Mucosa of descending colon (tissue), 3 donors: ENCODE measurements at regions not wholly inside any gene's neighbourhood (a gene's known extent, or its start where the extent isn't known, plus 50 kb on each side); places are given as distances from the start of the nearest gene placed in this dataset.

ENCODE experiments used
- ATAC-seq: fragments of 200-7000 bp; cut with Tn5 transposase; one replicate; pipeline ENCODE4 v1.9.1; 2020; ENCODE audit warnings: mild to moderate bottlenecking, moderate library complexity
- DNase-seq, 3 donors: peaks; one replicate each; pipeline ENCODE4 v3.0.0-alpha.2; 2020
- H3K36me3 ChIP-seq: fragments of 200-600 bp; one replicate; pipeline ENCODE4 v1.8.0; 2021; ENCODE audit warnings: low read depth, mild to moderate bottlenecking
- H3K4me1 ChIP-seq: fragments of 200-600 bp; one replicate; pipeline ENCODE4 v1.8.0; 2021; ENCODE audit warnings: low read depth, mild to moderate bottlenecking
- H3K4me3 ChIP-seq: fragments of 200-600 bp; one replicate; pipeline ENCODE4 v1.8.0; 2021; ENCODE audit warnings: mild to moderate bottlenecking
- H3K9me3 ChIP-seq: fragments of 200-600 bp; one replicate; pipeline ENCODE4 v1.8.0; 2021; ENCODE audit warnings: mild to moderate bottlenecking
- CTCF ChIP-seq: fragments of 200-600 bp; IDR thresholded peaks from one replicate; pipeline ENCODE4 v1.8.0; 2022; ENCODE audit warnings: antibody characterized with exemption, mild to moderate bottlenecking
- intact Hi-C, 2 donors: fragments of 100-400 bp; cut with DNase I in 1 of 2; cut with micrococcal nuclease in 1 of 2; formaldehyde crosslinking; loops; one replicate each; pipeline versions ENCODE4 v1.11.0 to v1.11.1; 2022; cut with DNase I, micrococcal nuclease
- donor health status: DM: no; HTN: no; CAD: no; lungs with moderate emphysema.
- donor health status: DM: no; HTN: no; CAD: no.
- donor health status: DM: no; HTN: yes; CAD: no.

DNA sequence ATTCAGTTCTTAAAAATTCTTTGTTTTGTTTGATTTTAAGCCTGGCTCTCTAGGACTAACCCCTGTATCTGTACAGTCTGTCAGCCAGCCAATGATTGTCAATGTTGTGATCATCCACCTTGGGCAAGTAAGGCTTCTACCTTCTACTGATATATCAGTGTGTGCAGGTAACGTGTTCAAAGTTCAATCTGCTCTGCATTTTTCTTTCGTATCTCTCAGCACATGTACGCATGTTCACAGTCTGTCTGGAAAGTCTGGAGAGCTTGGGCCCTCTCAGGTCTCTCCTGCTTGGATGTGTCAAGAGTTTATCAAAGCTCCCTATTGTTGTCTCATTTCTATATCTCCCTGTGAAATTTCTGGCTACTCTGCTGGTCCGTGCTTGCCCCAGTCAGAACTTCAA is 138.6 kb upstream of the VRK1 start:
- Histone ChIP-seq H3K36me3 (no peaks in the 10 kb centered on the region), H3K4me3 (no peak overlapping the region), H3K4me1 (no peaks in the 10 kb centered on the region), H3K9me3 (no peaks in the 10 kb centered on the region)
- no peak for DNase-seq
- ATAC-seq: no peak
- intact Hi-C loops: no loop called here
- TF ChIP-seq CTCF: no peak

GRCh38 chr14:96660123-96660522 is 137.1 kb upstream of the VRK1 start:
- H3K4me1 ChIP-seq: no peaks in the 10 kb centered on the region
- no peak for ATAC-seq
- TF ChIP-seq CTCF: no peak
- intact Hi-C loops: no loop called here
- H3K4me3 ChIP-seq: no peak overlapping the region
- H3K9me3 ChIP-seq: no peaks in the 10 kb centered on the region
- no peak for DNase-seq
- H3K36me3 ChIP-seq: no peaks in the 10 kb centered on the region

GRCh38 chr14:96660667-96661066 is 136.5 kb upstream of the VRK1 start:
- ATAC-seq (no peak), DNase-seq (no peak)
- Histone ChIP-seq H3K4me1 (no peaks in the 10 kb centered on the region), H3K36me3 (no peaks in the 10 kb centered on the region), H3K4me3 (no peak overlapping the region), H3K9me3 (no peaks in the 10 kb centered on the region)
- no peak for TF ChIP-seq CTCF
- intact Hi-C loops: no loop called here

- intact Hi-C loops: no loop called here
- DNase-seq (no peak), ATAC-seq (no peak)
- Histone ChIP-seq H3K4me3 (no peak overlapping the region), H3K9me3 (no peaks in the 10 kb centered on the region), H3K36me3 (no peaks in the 10 kb centered on the region), H3K4me1 (no peaks in the 10 kb centered on the region)
- no peak for TF ChIP-seq CTCF
Measured at GRCh38 chr14:96661244-96661969, 135.8 kb upstream of the VRK1 start.

GRCh38 chr14:96662116-96662970 is 134.8 kb upstream of the VRK1 start:
- Histone ChIP-seq H3K9me3 (no peaks in the 10 kb centered on the region), H3K4me3 (no peak overlapping the region), H3K36me3 (no peaks in the 10 kb centered on the region), H3K4me1 (no peaks in the 10 kb centered on the region)
- ATAC-seq (no peak), DNase-seq (no peak)
- intact Hi-C loops: no loop called here
- no peak for TF ChIP-seq CTCF
